Heart left ventricle (tissue), 13 donors: ENCODE measurements at regions not wholly inside any gene's neighbourhood (a gene's known extent, or its start where the extent isn't known, plus 50 kb on each side); places are given as distances from the start of the nearest gene placed in this dataset.
"Not testable (repeated sequence)": the region's sequence is repeated elsewhere in the genome, so short reads cannot be mapped to it uniquely, and the experiment has no call there.

Source experiments
- CTCF ChIP-seq, 12 donors: fragments of 200-600 bp; sonication (generic) in 4 of 12; IDR thresholded peaks; one replicate each; pipeline versions ENCODE4 v1.5.0 to v1.8.0; 2018 to 2022; ENCODE audit warnings: antibody characterized with exemption in 12 of 12, mild to moderate bottlenecking in 5 of 12
- POLR2A ChIP-seq, 2 donors: fragments of 450-650 bp; IDR thresholded peaks; one replicate each; pipeline ENCODE4 v1.6.1; 2017; ENCODE audit warnings: antibody characterized with exemption in 2 of 2, mild to moderate bottlenecking in 2 of 2, moderate library complexity in 2 of 2
- donor health status: ischemic (EF 13 %, LVEDD 7.1; RV severe dilation, severe dysfunction).
- donor health status: DM: no; HTN: yes; CAD: no.
- donor health status: DM: no; HTN: no; CAD: no.
- donor health status: ischemic (EF 25% LVEDD 6.9; RV normal size, moderate dysfunction).
- donor health status: ischemic (EF 25% LVEDD 5.7; RV mildly dilated, moderate dysfunction).
- donor health status: ischemic (EF 35%, LVEDD 5.7; RV mildly dilated, moderate dysfunction).
- donor health status: nonischemic (EF 11% LVEDD 7.7; RV severe dilation, severe dysfunction).
- donor health status: DM: yes; HTN: yes; CAD: no.
- donor health status: PGD.
- donor health status: ischemic (EF 29% LVEDD 5.4; RV normal size, mild dysfunction).
- donor health status: nonischemic (EF 23%, LVEDD 6.1; RV moderate dilation, normal function).

GRCh38 chr6:154938727-154939285, 56.3 kb upstream of the TIAM2 start:
- TF ChIP-seq CTCF, POLR2A (IDR thresholded peaks at IDR 0.05): not testable (repeated sequence)
